ENCODE measurements at regions not wholly inside any gene's neighbourhood (a gene's known extent, or its start where the extent isn't known, plus 50 kb on each side); places are given as distances from the start of the nearest gene placed in this dataset.
"Not testable (repeated sequence)": the region's sequence is repeated elsewhere in the genome, so short reads cannot be mapped to it uniquely, and the experiment has no call there.

DNA sequence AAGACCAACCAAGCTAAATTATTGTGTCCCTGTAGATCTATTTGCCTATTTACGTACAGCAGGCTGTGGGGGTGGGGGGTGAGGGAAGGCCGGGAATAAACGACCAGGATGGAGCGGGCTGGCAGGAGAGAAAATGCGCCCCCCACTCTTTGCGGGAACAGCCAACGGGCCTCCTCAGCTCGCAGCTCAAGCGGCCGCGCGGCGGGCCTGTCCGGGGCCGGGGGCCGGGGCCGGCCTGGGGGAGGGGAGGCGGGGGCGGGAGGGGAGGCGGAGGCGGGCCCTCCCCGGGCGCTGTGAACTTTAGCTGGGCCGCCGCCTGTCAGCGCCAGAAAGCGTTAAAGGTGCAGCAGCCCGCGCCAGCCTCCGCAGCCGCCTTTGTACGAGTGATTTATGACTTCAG is 679.1 kb downstream of the SPATA31A7 start:
- TF ChIP-seq EP300 (IDR thresholded peaks at IDR 0.05): not testable (repeated sequence)
- TF ChIP-seq, protein P1, sequence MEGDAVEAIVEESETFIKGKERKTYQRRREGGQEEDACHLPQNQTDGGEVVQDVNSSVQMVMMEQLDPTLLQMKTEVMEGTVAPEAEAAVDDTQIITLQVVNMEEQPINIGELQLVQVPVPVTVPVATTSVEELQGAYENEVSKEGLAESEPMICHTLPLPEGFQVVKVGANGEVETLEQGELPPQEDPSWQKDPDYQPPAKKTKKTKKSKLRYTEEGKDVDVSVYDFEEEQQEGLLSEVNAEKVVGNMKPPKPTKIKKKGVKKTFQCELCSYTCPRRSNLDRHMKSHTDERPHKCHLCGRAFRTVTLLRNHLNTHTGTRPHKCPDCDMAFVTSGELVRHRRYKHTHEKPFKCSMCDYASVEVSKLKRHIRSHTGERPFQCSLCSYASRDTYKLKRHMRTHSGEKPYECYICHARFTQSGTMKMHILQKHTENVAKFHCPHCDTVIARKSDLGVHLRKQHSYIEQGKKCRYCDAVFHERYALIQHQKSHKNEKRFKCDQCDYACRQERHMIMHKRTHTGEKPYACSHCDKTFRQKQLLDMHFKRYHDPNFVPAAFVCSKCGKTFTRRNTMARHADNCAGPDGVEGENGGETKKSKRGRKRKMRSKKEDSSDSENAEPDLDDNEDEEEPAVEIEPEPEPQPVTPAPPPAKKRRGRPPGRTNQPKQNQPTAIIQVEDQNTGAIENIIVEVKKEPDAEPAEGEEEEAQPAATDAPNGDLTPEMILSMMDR (IDR thresholded peaks at IDR 0.05): not testable (repeated sequence)

Data from tibial nerve (tissue), 4 donors.